H1 (cell line): ENCODE measurements at regions not wholly inside any gene's neighbourhood (a gene's known extent, or its start where the extent isn't known, plus 50 kb on each side); places are given as distances from the start of the nearest gene placed in this dataset.

Experiments used
- CHD7 ChIP-seq: fragments of 300-600 bp; sonication (generic); IDR thresholded peaks from 2 replicates; pipeline ENCODE4 v1.7.1; 2012; ENCODE audit warnings: low read length, moderate library complexity, mild to moderate bottlenecking, inconsistent platforms; ENCODE audit not compliant: insufficient replicate concordance

GRCh38 chr1:29395736-29396437 lies 159.6 kb downstream of the PTPRU start (continued):
- no peak for TF ChIP-seq CHD7
